GM12872 (cell line): ENCODE measurements at regions not wholly inside any gene's neighbourhood (a gene's known extent, or its start where the extent isn't known, plus 50 kb on each side); places are given as distances from the start of the nearest gene placed in this dataset.

Experiments used
- CTCF ChIP-seq: IDR thresholded peaks from 3 replicates; pipeline ENCODE4 v1.5.1; 2011; ENCODE audit warnings: low read depth, mild to moderate bottlenecking, low read length, moderate library complexity; ENCODE audit not compliant: insufficient read depth

GRCh38 chr13:34886987-34887386, 55.1 kb upstream of the NBEA start:
- no peak for TF ChIP-seq CTCF
